Activated T-helper 1 cell treated with anti-CD3 and anti-CD28 coated beads, Interleukin-12 subunit alpha, Interleukin-12 subunit beta, Interleukin-2, Interleukin-4 antibody, amounts not matched to agents 30 ng/mL and 10 ng/mL and 1 ng/mL, durations not matched to agents 14 hours and 24 hours and 36 hours (primary cell): ENCODE measurements at regions not wholly inside any gene's neighbourhood (a gene's known extent, or its start where the extent isn't known, plus 50 kb on each side); places are given as distances from the start of the nearest gene placed in this dataset.
"Not testable (repeated sequence)": the region's sequence is repeated elsewhere in the genome, so short reads cannot be mapped to it uniquely, and the experiment has no call there.

ENCODE experiments used
- DNase-seq: peaks from one replicate; pipeline ENCODE4 v3.0.0; 2021; ENCODE audit warnings: low spot score
- H3K27ac Mint-ChIP-seq: one replicate; pipeline ENCODE4 v1.8.0; 2021; ENCODE audit warnings: mild to moderate bottlenecking, mixed read lengths
- H3K27me3 Mint-ChIP-seq: one replicate; pipeline ENCODE4 v1.8.0; 2022; ENCODE audit warnings: mild to moderate bottlenecking, moderate library complexity, mixed read lengths; ENCODE audit not compliant: insufficient read depth
- H3K36me3 Mint-ChIP-seq: one replicate; pipeline ENCODE4 v1.8.0; 2021; ENCODE audit warnings: low read depth, mixed read lengths
- H3K4me1 Mint-ChIP-seq: one replicate; pipeline ENCODE4 v1.8.0; 2021; ENCODE audit warnings: low read depth, mixed read lengths
- H3K4me3 Mint-ChIP-seq: one replicate; pipeline ENCODE4 v1.8.0; 2021; ENCODE audit warnings: mild to moderate bottlenecking, moderate library complexity, mixed read lengths
- H3K9me3 Mint-ChIP-seq: one replicate; pipeline ENCODE4 v1.8.0; 2021; ENCODE audit warnings: mixed read lengths
- intact Hi-C: fragments of 100-400 bp; cut with micrococcal nuclease; formaldehyde crosslinking; loops from one replicate; pipeline ENCODE4 v1.15.1; 2024

- no peak overlapping the region for H3K4me3 Mint-ChIP-seq
- intact Hi-C loops, result no loop called here
- no peaks in the 10 kb centered on the region for H3K9me3 Mint-ChIP-seq
- H3K27me3 Mint-ChIP-seq, result no peaks in the 10 kb centered on the region
- DNase-seq, result no peak
- H3K27ac Mint-ChIP-seq, result no peak overlapping the region
- no peaks in the 10 kb centered on the region for H3K4me1 Mint-ChIP-seq
- no peaks in the 10 kb centered on the region for H3K36me3 Mint-ChIP-seq
These were observed 231.0 kb upstream of the SMIM30 start for GRCh38 chr7:113349339-113349738.

GRCh38 chr7:113339661-113340060 is 221.3 kb upstream of the SMIM30 start:
- intact Hi-C loops, result no loop called here
- Mint-ChIP-seq H3K27ac (no peak overlapping the region), H3K4me1 (no peaks in the 10 kb centered on the region), H3K4me3 (no peak overlapping the region), H3K27me3 (no peaks in the 10 kb centered on the region), H3K9me3 (no peaks in the 10 kb centered on the region), H3K36me3 (no peaks in the 10 kb centered on the region)
- DNase-seq, result no peak

- Mint-ChIP-seq H3K27ac (no peak overlapping the region), H3K27me3 (no peaks in the 10 kb centered on the region), H3K9me3 (no peaks in the 10 kb centered on the region)
These were observed 219.8 kb upstream of the SMIM30 start for GRCh38 chr7:113338071-113338696.

GRCh38 chr7:113336838-113337237 is 218.5 kb upstream of the SMIM30 start:
- H3K9me3 Mint-ChIP-seq, result not testable (repeated sequence)

More at GRCh38 chr7:113338071-113338696, 219.8 kb upstream of the SMIM30 start:
- H3K4me1 Mint-ChIP-seq, result no peaks in the 10 kb centered on the region
- H3K4me3 Mint-ChIP-seq, result no peak overlapping the region
- no peak for DNase-seq
- H3K36me3 Mint-ChIP-seq, result no peaks in the 10 kb centered on the region
- intact Hi-C loops, result no loop called here

GRCh38 chr7:113331155-113331898 is 213.0 kb upstream of the SMIM30 start:
- no peak overlapping the region for H3K27ac Mint-ChIP-seq
- H3K4me3 Mint-ChIP-seq, result no peak overlapping the region
- no peaks in the 10 kb centered on the region for H3K9me3 Mint-ChIP-seq
- H3K27me3 Mint-ChIP-seq, result no peaks in the 10 kb centered on the region
- intact Hi-C loops, result no loop called here
- no peak for DNase-seq
- no peaks in the 10 kb centered on the region for H3K4me1 Mint-ChIP-seq
- H3K36me3 Mint-ChIP-seq, result no peaks in the 10 kb centered on the region

More at GRCh38 chr7:113336838-113337237, 218.5 kb upstream of the SMIM30 start:
- H3K4me1 Mint-ChIP-seq, H3K27me3 Mint-ChIP-seq, H3K4me3 Mint-ChIP-seq, intact Hi-C loops, H3K27ac Mint-ChIP-seq, DNase-seq, H3K36me3 Mint-ChIP-seq: not testable (repeated sequence)

- no peaks in the 10 kb centered on the region for H3K36me3 Mint-ChIP-seq
- intact Hi-C loops, result no loop called here
- no peaks in the 10 kb centered on the region for H3K4me1 Mint-ChIP-seq
- H3K27me3 Mint-ChIP-seq, result no peaks in the 10 kb centered on the region
- no peak for DNase-seq
- no peak overlapping the region for H3K4me3 Mint-ChIP-seq
- H3K27ac Mint-ChIP-seq, result no peak overlapping the region
- no peaks in the 10 kb centered on the region for H3K9me3 Mint-ChIP-seq
These were observed 202.8 kb upstream of the SMIM30 start for GRCh38 chr7:113321201-113321600.

- no peaks in the 10 kb centered on the region for H3K4me1 Mint-ChIP-seq
These were observed 202.1 kb upstream of the SMIM30 start for GRCh38 chr7:113320419-113320818.

GRCh38 chr7:113314594-113314993 is 196.2 kb upstream of the SMIM30 start:
- H3K36me3 Mint-ChIP-seq, result no peaks in the 10 kb centered on the region
- no peak overlapping the region for H3K27ac Mint-ChIP-seq
- DNase-seq, result no peak
- intact Hi-C loops, result no loop called here
- H3K4me3 Mint-ChIP-seq, result no peak overlapping the region
- H3K9me3 Mint-ChIP-seq, result no peaks in the 10 kb centered on the region
- no peaks in the 10 kb centered on the region for H3K27me3 Mint-ChIP-seq
- no peaks in the 10 kb centered on the region for H3K4me1 Mint-ChIP-seq

More at GRCh38 chr7:113320419-113320818, 202.1 kb upstream of the SMIM30 start:
- no peak for DNase-seq
- no peaks in the 10 kb centered on the region for H3K27me3 Mint-ChIP-seq
- H3K4me3 Mint-ChIP-seq, result no peak overlapping the region
- H3K36me3 Mint-ChIP-seq, result no peaks in the 10 kb centered on the region
- intact Hi-C loops, result no loop called here
- H3K9me3 Mint-ChIP-seq, result no peaks in the 10 kb centered on the region
- no peak overlapping the region for H3K27ac Mint-ChIP-seq

GRCh38 chr7:113308399-113308798 is 190.0 kb upstream of the SMIM30 start:
- Mint-ChIP-seq H3K27me3 (no peaks in the 10 kb centered on the region), H3K36me3 (no peaks in the 10 kb centered on the region), H3K4me1 (no peaks in the 10 kb centered on the region), H3K4me3 (no peak overlapping the region), H3K9me3 (no peaks in the 10 kb centered on the region), H3K27ac (no peak overlapping the region)
- intact Hi-C loops, result no loop called here
- no peak for DNase-seq

GRCh38 chr7:113307147-113307546 is 188.8 kb upstream of the SMIM30 start:
- Mint-ChIP-seq H3K27me3 (peaks cover 2% of the 10 kb centered on the region), H3K9me3 (no peaks in the 10 kb centered on the region), H3K4me1 (no peaks in the 10 kb centered on the region), H3K36me3 (no peaks in the 10 kb centered on the region), H3K4me3 (no peak overlapping the region), H3K27ac (no peak overlapping the region)
- intact Hi-C loops, result no loop called here
- DNase-seq, result no peak

GRCh38 chr7:113306302-113306701 is 187.9 kb upstream of the SMIM30 start:
- peaks cover 2% of the 10 kb centered on the region for H3K27me3 Mint-ChIP-seq
- intact Hi-C loops, result no loop called here
- no peaks in the 10 kb centered on the region for H3K4me1 Mint-ChIP-seq
- no peaks in the 10 kb centered on the region for H3K9me3 Mint-ChIP-seq
- H3K36me3 Mint-ChIP-seq, result no peaks in the 10 kb centered on the region
- no peak overlapping the region for H3K27ac Mint-ChIP-seq
- DNase-seq, result no peak
- H3K4me3 Mint-ChIP-seq, result no peak overlapping the region

GRCh38 chr7:113304104-113304503 is 185.8 kb upstream of the SMIM30 start:
- DNase-seq, result no peak
- peaks cover 2% of the 10 kb centered on the region for H3K27me3 Mint-ChIP-seq
- intact Hi-C loops, result no loop called here

GRCh38 chr7:113303388-113303787 is 185.0 kb upstream of the SMIM30 start:
- DNase-seq, H3K4me3 Mint-ChIP-seq, H3K27me3 Mint-ChIP-seq, H3K36me3 Mint-ChIP-seq, H3K4me1 Mint-ChIP-seq, H3K9me3 Mint-ChIP-seq, H3K27ac Mint-ChIP-seq, intact Hi-C loops: not testable (repeated sequence)

More at GRCh38 chr7:113304104-113304503, 185.8 kb upstream of the SMIM30 start:
- Mint-ChIP-seq H3K4me1 (no peaks in the 10 kb centered on the region), H3K4me3 (no peak overlapping the region), H3K27ac (no peak overlapping the region), H3K9me3 (no peaks in the 10 kb centered on the region), H3K36me3 (no peaks in the 10 kb centered on the region)
